H9 (cell line): ENCODE measurements at regions not wholly inside any gene's neighbourhood (a gene's known extent, or its start where the extent isn't known, plus 50 kb on each side); places are given as distances from the start of the nearest gene placed in this dataset.

ENCODE experiments used
- DNase-seq: peaks from one replicate; pipeline ENCODE4 v3.0.0-alpha.2; 2017
- H2AFZ ChIP-seq: one replicate; pipeline ENCODE4 v1.6.1; 2013; ENCODE audit warnings: mild to moderate bottlenecking, low read length, control low read depth, moderate library complexity
- H2AK5ac ChIP-seq: 2 replicates; pipeline ENCODE4 v1.6.1; 2013; ENCODE audit warnings: low read length, control low read depth, mixed read lengths; ENCODE audit not compliant: insufficient read length
- H2BK120ac ChIP-seq: one replicate; pipeline ENCODE4 v1.6.1; 2013; ENCODE audit warnings: low read depth, mild to moderate bottlenecking, low read length, control low read depth, inconsistent platforms; ENCODE audit not compliant: poor library complexity, severe bottlenecking
- H2BK12ac ChIP-seq: 2 replicates; pipeline ENCODE4 v1.6.1; 2013; ENCODE audit warnings: low read length, control low read depth, mixed read lengths, low read depth; ENCODE audit not compliant: insufficient read length
- H2BK15ac ChIP-seq: 2 replicates; pipeline ENCODE4 v1.6.1; 2013; ENCODE audit warnings: low read depth, low read length, control low read depth
- H2BK20ac ChIP-seq: one replicate; pipeline ENCODE4 v1.6.1; 2013; ENCODE audit warnings: low read depth, mild to moderate bottlenecking, low read length, control low read depth, inconsistent platforms; ENCODE audit not compliant: poor library complexity, severe bottlenecking
- H2BK5ac ChIP-seq: 2 replicates; pipeline ENCODE4 v1.6.1; 2013; ENCODE audit warnings: low read length, control low read depth, mixed read lengths; ENCODE audit not compliant: insufficient read length
- H3K14ac ChIP-seq: 2 replicates; pipeline ENCODE4 v1.6.1; 2013; ENCODE audit warnings: low read length, control low read depth; ENCODE audit not compliant: insufficient read depth
- H3K18ac ChIP-seq: 2 replicates; pipeline ENCODE4 v1.6.1; 2013; ENCODE audit warnings: low read depth, mild to moderate bottlenecking, mixed read lengths, low read length, control low read depth; ENCODE audit not compliant: insufficient read length
- H3K23ac ChIP-seq: 2 replicates; pipeline ENCODE4 v1.6.1; 2013; ENCODE audit warnings: low read length, control low read depth, mixed read lengths, low read depth; ENCODE audit not compliant: insufficient read length
- H3K23me2 ChIP-seq: 2 replicates; pipeline ENCODE4 v1.6.1; 2013; ENCODE audit warnings: low read depth, mild to moderate bottlenecking, mixed read lengths, low read length, control low read depth; ENCODE audit not compliant: insufficient read length, poor library complexity, severe bottlenecking
- H3K27ac ChIP-seq: 2 replicates; pipeline ENCODE4 v1.5.1; 2013; ENCODE audit warnings: low read length, control low read depth, mixed read lengths, low read depth; ENCODE audit not compliant: insufficient read length
- H3K27me3 ChIP-seq: 2 replicates; pipeline ENCODE4 v1.6.1; 2013; ENCODE audit warnings: low read length, control low read depth, inconsistent platforms; ENCODE audit not compliant: insufficient read depth
- H3K4ac ChIP-seq: 2 replicates; pipeline ENCODE4 v1.6.1; 2013; ENCODE audit warnings: low read depth, mild to moderate bottlenecking, control low read depth, inconsistent platforms, low read length, moderate library complexity
- H3K4me1 ChIP-seq: 2 replicates; pipeline ENCODE4 v1.6.1; 2013; ENCODE audit warnings: low read length, control low read depth, inconsistent platforms; ENCODE audit not compliant: insufficient read depth
- H3K4me2 ChIP-seq: 2 replicates; pipeline ENCODE4 v1.6.1; 2013; ENCODE audit warnings: low read length, control low read depth, mixed read lengths; ENCODE audit not compliant: insufficient read length, insufficient read depth
- H3K56ac ChIP-seq: 2 replicates; pipeline ENCODE4 v1.6.1; 2013; ENCODE audit warnings: low read depth, mild to moderate bottlenecking, mixed read lengths, low read length, control low read depth; ENCODE audit not compliant: insufficient read length
- H3K79me1 ChIP-seq: 2 replicates; pipeline ENCODE4 v1.6.1; 2013; ENCODE audit warnings: low read depth, mild to moderate bottlenecking, moderate library complexity, low read length, control low read depth, inconsistent platforms; ENCODE audit not compliant: insufficient read depth, poor library complexity, severe bottlenecking
- H3K79me2 ChIP-seq: 2 replicates; pipeline ENCODE4 v1.6.1; 2013; ENCODE audit warnings: low read length, control low read depth, inconsistent platforms; ENCODE audit not compliant: insufficient read depth
- H3K9ac ChIP-seq: 2 replicates; pipeline ENCODE4 v1.6.1; 2013; ENCODE audit warnings: low read length, control low read depth, mixed read lengths; ENCODE audit not compliant: insufficient read length; ENCODE audit errors: extremely low read depth
- H3K9me3 ChIP-seq: one replicate; pipeline ENCODE4 v1.6.1; 2013; ENCODE audit warnings: low read depth, low read length, inconsistent platforms; ENCODE audit not compliant: control insufficient read depth
- H3T11ph ChIP-seq: one replicate; pipeline ENCODE4 v1.6.1; 2013; ENCODE audit warnings: mild to moderate bottlenecking, low read length, control low read depth, inconsistent platforms
- H4K20me1 ChIP-seq: one replicate; pipeline ENCODE4 v1.6.1; 2013; ENCODE audit not compliant: control insufficient read depth, insufficient read length, insufficient read depth
- H4K5ac ChIP-seq: 2 replicates; pipeline ENCODE4 v1.6.1; 2013; ENCODE audit warnings: low read depth, mild to moderate bottlenecking, mixed read lengths, low read length, control low read depth; ENCODE audit not compliant: insufficient read length
- H4K8ac ChIP-seq: replicated peaks from 2 replicates; pipeline ENCODE4 v1.6.1; 2013; ENCODE audit warnings: low read length, control low read depth, mixed read lengths, low read depth; ENCODE audit not compliant: insufficient read length
- H4K91ac ChIP-seq: 2 replicates; pipeline ENCODE4 v1.6.1; 2013; ENCODE audit warnings: low read depth, mild to moderate bottlenecking, moderate library complexity, mixed read lengths, low read length, control low read depth; ENCODE audit not compliant: insufficient read length
- H3K27ac Mint-ChIP-seq, 3 experiments: 2 replicates in 2 of 3; 3 replicates in 1 of 3; pipeline ENCODE4 v1.8.0; 2020 to 2021; ENCODE audit warnings: mixed read lengths in 3 of 3, mild to moderate bottlenecking in 1 of 3, moderate library complexity in 1 of 3
- H3K27me3 Mint-ChIP-seq: 2 replicates; pipeline ENCODE4 v1.8.0; 2021; ENCODE audit warnings: low read depth, mild to moderate bottlenecking, moderate library complexity, mixed read lengths
- H3K36me3 Mint-ChIP-seq, 3 experiments: 2 replicates in 2 of 3; 3 replicates in 1 of 3; pipeline ENCODE4 v1.8.0; 2020 to 2021; ENCODE audit warnings: low read depth in 3 of 3, mixed read lengths in 3 of 3; ENCODE audit not compliant: insufficient read depth in 1 of 3
- H3K4me1 Mint-ChIP-seq, 2 experiments: 2 replicates each; pipeline ENCODE4 v1.8.0; 2020; ENCODE audit warnings: mixed read lengths in 2 of 2
- H3K4me3 Mint-ChIP-seq, 2 experiments: 2 replicates in 1 of 2; 3 replicates in 1 of 2; pipeline ENCODE4 v1.8.0; 2020 to 2021; ENCODE audit warnings: mild to moderate bottlenecking in 2 of 2, mixed read lengths in 2 of 2, moderate library complexity in 1 of 2
- H3K9me3 Mint-ChIP-seq, 2 experiments: 2 replicates in 1 of 2; 3 replicates in 1 of 2; pipeline ENCODE4 v1.8.0; 2020; ENCODE audit warnings: mild to moderate bottlenecking in 2 of 2, mixed read lengths in 2 of 2, moderate library complexity in 1 of 2
- CTCF ChIP-seq: fragments of 200-600 bp; sonication (generic); conservative IDR thresholded peaks from 3 replicates; pipeline ENCODE4 v1.8.0; 2021; ENCODE audit warnings: antibody characterized with exemption, mild to moderate bottlenecking
- WGBS: extraction: QIAGEN DNeasy Blood & Tissue Kit; methylation state at CpG from one replicate; pipeline ENCODE4 v1.1.7; 2013; ENCODE audit warnings: missing lambda C conversion rate, low lambda C conversion rate, mixed read lengths; ENCODE audit not compliant: insufficient read length; ENCODE audit errors: extremely low coverage; 5-methylcytosine and 5-hydroxymethylcytosine counted together

DNA sequence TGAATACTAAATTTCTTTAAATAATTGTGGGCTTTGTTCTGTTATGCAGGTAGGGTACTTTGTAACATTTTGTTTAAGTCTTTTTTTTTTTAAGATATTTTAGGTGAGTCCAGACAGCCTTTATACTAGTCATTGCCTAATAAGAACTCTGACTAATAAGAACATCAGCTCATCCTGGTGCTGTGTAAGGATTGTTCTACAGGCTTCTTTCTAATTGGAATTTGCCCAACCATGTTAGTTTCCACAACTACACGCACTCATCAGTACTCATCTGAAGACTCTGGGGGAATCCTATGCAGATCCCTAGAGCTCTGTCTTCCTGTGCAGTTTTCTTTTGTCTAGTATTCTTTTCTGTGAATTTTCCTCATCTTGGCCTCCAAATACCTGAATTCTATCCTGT, 741.8 kb downstream of the IGSF11 start:
- H3K4me1 ChIP-seq = no peaks in the 10 kb centered on the region
- H2BK5ac ChIP-seq = no peak overlapping the region
- H3K27ac Mint-ChIP-seq = no peak overlapping the region
- no peak overlapping the region for H2BK120ac ChIP-seq
- H4K20me1 ChIP-seq = no peaks in the 10 kb centered on the region
- H3K79me2 ChIP-seq = no peaks in the 10 kb centered on the region
- no peak overlapping the region for H4K8ac ChIP-seq
- no peaks in the 10 kb centered on the region for H3K27me3 ChIP-seq
- H2BK15ac ChIP-seq = no peak overlapping the region
- no peak overlapping the region for H4K5ac ChIP-seq
- no peaks in the 10 kb centered on the region for H3K27me3 Mint-ChIP-seq
- no peaks in the 10 kb centered on the region for H3K36me3 Mint-ChIP-seq
- no peak overlapping the region for H2AFZ ChIP-seq
- no peaks in the 10 kb centered on the region for H3K4me1 Mint-ChIP-seq
- no peak overlapping the region for H2BK12ac ChIP-seq
- no peaks in the 10 kb centered on the region for H3K9me3 Mint-ChIP-seq
- H4K91ac ChIP-seq = no peak overlapping the region
- no peak overlapping the region for H3K4ac ChIP-seq
- no peak overlapping the region for H2AK5ac ChIP-seq
- H3K79me1 ChIP-seq = no peaks in the 10 kb centered on the region
- no peak overlapping the region for H3K4me2 ChIP-seq
- H3T11ph ChIP-seq = no peak overlapping the region
- TF ChIP-seq CTCF = no peak
- no peak overlapping the region for H3K18ac ChIP-seq
- H2BK20ac ChIP-seq = no peak overlapping the region
- H3K23ac ChIP-seq = no peak overlapping the region
- H3K27ac ChIP-seq = no peak overlapping the region
- no peaks in the 10 kb centered on the region for H3K9me3 ChIP-seq
- no peak overlapping the region for H3K4me3 Mint-ChIP-seq
- no peaks in the 10 kb centered on the region for H3K23me2 ChIP-seq
- no peak for DNase-seq
- WGBS = no CpG with 5 or more reads among the region's 1 CpG
- no peak overlapping the region for H3K9ac ChIP-seq
- no peak overlapping the region for H3K14ac ChIP-seq
- H3K56ac ChIP-seq = no peak overlapping the region
